ENCODE measurements at regions not wholly inside any gene's neighbourhood (a gene's known extent, or its start where the extent isn't known, plus 50 kb on each side); places are given as distances from the start of the nearest gene placed in this dataset.

GRCh38 chr5:86807046-86808031, 189.6 kb downstream of the COX7C start:
- Histone ChIP-seq H3K23ac (ENCODE audit: low read depth, low read length) (no peak overlapping the region), H4K91ac (ENCODE audit: insufficient read depth, low read depth, low read length) (no peak overlapping the region), H2BK15ac (ENCODE audit: low read depth, low read length) (no peak overlapping the region), H3K27me3 (ENCODE audit: control insufficient read depth, insufficient read depth, low read length) (no peaks in the 10 kb centered on the region), H2BK20ac (ENCODE audit: low read depth, low read length) (no peak overlapping the region), H3K18ac (ENCODE audit: low read depth, low read length) (no peak overlapping the region), H3K9me3 (ENCODE audit: control insufficient read depth, insufficient read depth, low read length) (no peaks in the 10 kb centered on the region), H2BK5ac (ENCODE audit: low read depth, low read length, poor library complexity, severe bottlenecking) (no peak overlapping the region), H4K5ac (ENCODE audit: low read depth, low read length) (no peak overlapping the region), H2AFZ (replicated peaks; ENCODE audit: low read length, poor library complexity) (no peak overlapping the region), H4K8ac (ENCODE audit: low read depth in 2 of 2, low read length in 2 of 2) (no peak overlapping the region), H3K36me3 (ENCODE audit: control insufficient read depth, insufficient read depth, low read length) (no peaks in the 10 kb centered on the region), H3K27ac (ENCODE audit: insufficient read depth, low read length) (no peak overlapping the region), H3K4me2 (ENCODE audit: low read depth, low read length) (no peak overlapping the region), H3K56ac (ENCODE audit: extremely low read depth, insufficient read depth, low read length) (no peak overlapping the region), H3K14ac (replicated peaks; ENCODE audit: low read depth, low read length) (no peak overlapping the region), H3K9me1 (ENCODE audit: insufficient read depth, low read length) (no peaks in the 10 kb centered on the region), H3K4me1 (ENCODE audit: control insufficient read depth, insufficient read depth, low read length) (no peaks in the 10 kb centered on the region), H2AK9ac (replicated peaks; ENCODE audit: low read depth, low read length, poor library complexity) (no peak overlapping the region), H3K4ac (ENCODE audit: low read depth, low read length) (no peak overlapping the region), H3K79me1 (ENCODE audit: low read depth in 1 of 2, low read length in 2 of 2) (no peaks in the 10 kb centered on the region), H3K4me3 (ENCODE audit: insufficient read depth, low read depth, low read length) (no peak overlapping the region), H2BK120ac (ENCODE audit: low read depth, low read length) (no peak overlapping the region), H2AK5ac (ENCODE audit: low read depth, low read length) (no peak overlapping the region), H4K20me1 (ENCODE audit: insufficient read depth, low read length) (no peaks in the 10 kb centered on the region), H3K9ac (ENCODE audit: low read depth, low read length) (no peak overlapping the region)
- in situ Hi-C loops (cut with MboI; ENCODE audit: low sequenced_read_pairs) = no loop called here
- TF ChIP-seq, protein P1, sequence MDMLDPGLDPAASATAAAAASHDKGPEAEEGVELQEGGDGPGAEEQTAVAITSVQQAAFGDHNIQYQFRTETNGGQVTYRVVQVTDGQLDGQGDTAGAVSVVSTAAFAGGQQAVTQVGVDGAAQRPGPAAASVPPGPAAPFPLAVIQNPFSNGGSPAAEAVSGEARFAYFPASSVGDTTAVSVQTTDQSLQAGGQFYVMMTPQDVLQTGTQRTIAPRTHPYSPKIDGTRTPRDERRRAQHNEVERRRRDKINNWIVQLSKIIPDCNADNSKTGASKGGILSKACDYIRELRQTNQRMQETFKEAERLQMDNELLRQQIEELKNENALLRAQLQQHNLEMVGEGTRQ (IDR thresholded peaks at IDR 0.05; ENCODE audit: low read depth, low read length) = no peak
- TF ChIP-seq, protein P2, sequence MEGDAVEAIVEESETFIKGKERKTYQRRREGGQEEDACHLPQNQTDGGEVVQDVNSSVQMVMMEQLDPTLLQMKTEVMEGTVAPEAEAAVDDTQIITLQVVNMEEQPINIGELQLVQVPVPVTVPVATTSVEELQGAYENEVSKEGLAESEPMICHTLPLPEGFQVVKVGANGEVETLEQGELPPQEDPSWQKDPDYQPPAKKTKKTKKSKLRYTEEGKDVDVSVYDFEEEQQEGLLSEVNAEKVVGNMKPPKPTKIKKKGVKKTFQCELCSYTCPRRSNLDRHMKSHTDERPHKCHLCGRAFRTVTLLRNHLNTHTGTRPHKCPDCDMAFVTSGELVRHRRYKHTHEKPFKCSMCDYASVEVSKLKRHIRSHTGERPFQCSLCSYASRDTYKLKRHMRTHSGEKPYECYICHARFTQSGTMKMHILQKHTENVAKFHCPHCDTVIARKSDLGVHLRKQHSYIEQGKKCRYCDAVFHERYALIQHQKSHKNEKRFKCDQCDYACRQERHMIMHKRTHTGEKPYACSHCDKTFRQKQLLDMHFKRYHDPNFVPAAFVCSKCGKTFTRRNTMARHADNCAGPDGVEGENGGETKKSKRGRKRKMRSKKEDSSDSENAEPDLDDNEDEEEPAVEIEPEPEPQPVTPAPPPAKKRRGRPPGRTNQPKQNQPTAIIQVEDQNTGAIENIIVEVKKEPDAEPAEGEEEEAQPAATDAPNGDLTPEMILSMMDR (conservative IDR thresholded peaks at IDR 0.05; ENCODE audit: low read depth, low read length) = no peak
- TF ChIP-seq CEBPB (IDR thresholded peaks at IDR 0.05; ENCODE audit: low read depth, low read length) = no peak
- no peak for TF ChIP-seq NFE2L2 (IDR thresholded peaks at IDR 0.05; ENCODE audit: low read depth, low read length)
- no peak for TF ChIP-seq MXI1 (IDR thresholded peaks at IDR 0.05; ENCODE audit: borderline replicate concordance, low read depth, low read length)
- TF ChIP-seq RCOR1 (IDR thresholded peaks at IDR 0.05; ENCODE audit: insufficient replicate concordance, low read length) = no peak
- TF ChIP-seq FOS (IDR thresholded peaks at IDR 0.05; ENCODE audit: low read depth, low read length) = no peak
- TF ChIP-seq RFX5 (IDR thresholded peaks at IDR 0.05; ENCODE audit: low read depth, low read length) = no peak
- no peak for TF ChIP-seq RAD21 (IDR thresholded peaks at IDR 0.05; ENCODE audit: low read length)
- TF ChIP-seq MAZ (IDR thresholded peaks at IDR 0.05; ENCODE audit: borderline replicate concordance, low read depth, low read length) = no peak
- TF ChIP-seq CHD1 (IDR thresholded peaks at IDR 0.05; ENCODE audit: low read depth, low read length) = no peak
- TF ChIP-seq SMC3 (IDR thresholded peaks at IDR 0.05; ENCODE audit: low read depth, low read length) = no peak
- TF ChIP-seq, protein P3, sequence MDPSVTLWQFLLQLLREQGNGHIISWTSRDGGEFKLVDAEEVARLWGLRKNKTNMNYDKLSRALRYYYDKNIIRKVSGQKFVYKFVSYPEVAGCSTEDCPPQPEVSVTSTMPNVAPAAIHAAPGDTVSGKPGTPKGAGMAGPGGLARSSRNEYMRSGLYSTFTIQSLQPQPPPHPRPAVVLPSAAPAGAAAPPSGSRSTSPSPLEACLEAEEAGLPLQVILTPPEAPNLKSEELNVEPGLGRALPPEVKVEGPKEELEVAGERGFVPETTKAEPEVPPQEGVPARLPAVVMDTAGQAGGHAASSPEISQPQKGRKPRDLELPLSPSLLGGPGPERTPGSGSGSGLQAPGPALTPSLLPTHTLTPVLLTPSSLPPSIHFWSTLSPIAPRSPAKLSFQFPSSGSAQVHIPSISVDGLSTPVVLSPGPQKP (IDR thresholded peaks at IDR 0.05; ENCODE audit: borderline replicate concordance, low read depth, low read length) = no peak
- CTCF ChIA-PET = no interaction called here
- no peak for DNase-seq
- no peak for ATAC-seq (ENCODE audit: low read depth)
- BruUV-seq (replicated peaks) = no TSS peak
- dilution Hi-C loops (cut with HindIII; ENCODE audit: low sequenced_read_pairs, unreplicated experiment) = no loop called here
- no CpG with 5 or more reads among the region's 3 CpGs for WGBS, 2 experiments (ENCODE audit: extremely low coverage in 2 of 2, insufficient read length in 1 of 2)
- POLR2A ChIA-PET (ENCODE audit: unreplicated experiment) = no interaction called here
- intact Hi-C loops (cut with micrococcal nuclease) = no loop called here
